ENCODE measurements at regions not wholly inside any gene's neighbourhood (a gene's known extent, or its start where the extent isn't known, plus 50 kb on each side); places are given as distances from the start of the nearest gene placed in this dataset.
"Not testable (repeated sequence)": the region's sequence is repeated elsewhere in the genome, so short reads cannot be mapped to it uniquely, and the experiment has no call there.

- H3K4me1 ChIP-seq, result no peaks in the 10 kb centered on the region
- H3K9me3 ChIP-seq, result no peaks in the 10 kb centered on the region
- DNase-seq, result no peak
- H3K27ac ChIP-seq, result no peak overlapping the region
- TF ChIP-seq, protein P1, sequence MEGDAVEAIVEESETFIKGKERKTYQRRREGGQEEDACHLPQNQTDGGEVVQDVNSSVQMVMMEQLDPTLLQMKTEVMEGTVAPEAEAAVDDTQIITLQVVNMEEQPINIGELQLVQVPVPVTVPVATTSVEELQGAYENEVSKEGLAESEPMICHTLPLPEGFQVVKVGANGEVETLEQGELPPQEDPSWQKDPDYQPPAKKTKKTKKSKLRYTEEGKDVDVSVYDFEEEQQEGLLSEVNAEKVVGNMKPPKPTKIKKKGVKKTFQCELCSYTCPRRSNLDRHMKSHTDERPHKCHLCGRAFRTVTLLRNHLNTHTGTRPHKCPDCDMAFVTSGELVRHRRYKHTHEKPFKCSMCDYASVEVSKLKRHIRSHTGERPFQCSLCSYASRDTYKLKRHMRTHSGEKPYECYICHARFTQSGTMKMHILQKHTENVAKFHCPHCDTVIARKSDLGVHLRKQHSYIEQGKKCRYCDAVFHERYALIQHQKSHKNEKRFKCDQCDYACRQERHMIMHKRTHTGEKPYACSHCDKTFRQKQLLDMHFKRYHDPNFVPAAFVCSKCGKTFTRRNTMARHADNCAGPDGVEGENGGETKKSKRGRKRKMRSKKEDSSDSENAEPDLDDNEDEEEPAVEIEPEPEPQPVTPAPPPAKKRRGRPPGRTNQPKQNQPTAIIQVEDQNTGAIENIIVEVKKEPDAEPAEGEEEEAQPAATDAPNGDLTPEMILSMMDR (IDR thresholded peaks at IDR 0.05), result no peak
- TF ChIP-seq POLR2A (IDR thresholded peaks at IDR 0.05), result no peak
- WGBS, 2 donors, result 89 to 93% methylated on average over 5 of the region's 5 CpGs
- no peaks in the 10 kb centered on the region for H3K36me3 ChIP-seq (ENCODE audit: low read depth, missing control alignments)
- no peak overlapping the region for H3K4me3 ChIP-seq
- intact Hi-C loops (cut with DNase I; ENCODE audit: low total_unique reads), result no loop called here
- H3K27me3 ChIP-seq, result no peaks in the 10 kb centered on the region
Measured at GRCh38 chr2:64251497-64252250, 107.5 kb upstream of the PELI1 start.

GRCh38 chr2:64252251-64252978 is 108.2 kb upstream of the PELI1 start:
- H3K36me3 ChIP-seq (ENCODE audit: low read depth, missing control alignments); DNase-seq; H3K27ac ChIP-seq; H3K4me1 ChIP-seq; H3K9me3 ChIP-seq; intact Hi-C loops (cut with DNase I; ENCODE audit: low total_unique reads); H3K4me3 ChIP-seq; H3K27me3 ChIP-seq: not testable (repeated sequence)
- WGBS, 2 donors, result 92 to 95% methylated on average over 11 of the region's 11 CpGs

DNA sequence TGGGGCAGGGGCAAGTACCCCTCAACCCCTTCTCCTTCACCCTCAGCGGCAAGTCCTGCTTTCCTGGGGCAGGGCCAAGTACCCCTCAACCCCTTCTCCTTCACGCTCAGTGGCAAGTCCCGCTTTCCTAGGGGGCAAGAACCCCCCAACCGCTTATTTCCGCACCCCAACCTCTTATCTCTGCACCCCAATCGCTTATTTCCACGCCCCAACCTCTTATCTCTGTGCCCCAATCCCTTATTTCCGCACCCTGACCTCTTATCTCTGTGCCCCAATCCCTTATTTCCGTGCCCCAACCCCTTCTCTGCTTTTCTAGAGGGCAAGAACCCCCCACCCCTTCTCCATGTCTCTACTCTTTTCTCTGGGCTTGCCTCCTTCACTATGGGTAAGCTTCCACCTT is 109.2 kb upstream of the PELI1 start:
- H3K4me1 ChIP-seq; H3K4me3 ChIP-seq; H3K27me3 ChIP-seq; DNase-seq; H3K9me3 ChIP-seq; intact Hi-C loops (cut with DNase I; ENCODE audit: low total_unique reads); H3K36me3 ChIP-seq (ENCODE audit: low read depth, missing control alignments); H3K27ac ChIP-seq: not testable (repeated sequence)
- WGBS, 2 donors, result 91 to 96% methylated on average over 9 of the region's 9 CpGs

DNA sequence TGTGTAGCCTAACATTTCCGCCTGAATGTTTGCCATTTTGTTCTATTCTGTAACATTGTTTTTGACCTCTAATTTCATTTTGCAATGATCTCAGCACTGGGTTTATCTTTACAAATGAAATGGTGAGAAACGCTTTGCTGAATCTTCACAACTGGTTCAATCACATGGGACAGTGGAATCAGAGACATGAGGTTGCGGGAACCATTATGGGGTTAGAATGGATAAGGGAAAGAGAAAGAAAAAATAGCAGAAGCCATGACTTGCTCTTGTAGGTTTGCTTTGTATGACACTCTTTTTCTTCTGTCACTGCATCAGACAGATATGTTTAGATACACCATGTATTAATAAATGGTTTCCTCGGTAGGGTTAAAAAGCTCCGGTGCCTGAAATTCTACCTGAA is 114.3 kb upstream of the PELI1 start:
- WGBS, 2 donors, result 82 to 87% methylated on average over 5 of the region's 5 CpGs
- peak overlapping the region in 1 of 2 donors; percentile 51 for H3K27ac ChIP-seq
- peaks cover 14% of the 10 kb centered on the region for H3K4me1 ChIP-seq
- intact Hi-C loops (cut with DNase I; ENCODE audit: low total_unique reads), result no loop called here
- no peak for TF ChIP-seq POLR2A (IDR thresholded peaks at IDR 0.05)
- TF ChIP-seq, protein P1 (IDR thresholded peaks at IDR 0.05), result no peak
- H3K27me3 ChIP-seq, result no peaks in the 10 kb centered on the region
- DNase-seq, result no peak
- H3K9me3 ChIP-seq, result no peaks in the 10 kb centered on the region
- H3K36me3 ChIP-seq (ENCODE audit: low read depth, missing control alignments), result no peaks in the 10 kb centered on the region
- H3K4me3 ChIP-seq, result no peak overlapping the region

- intact Hi-C loops (cut with DNase I; ENCODE audit: low total_unique reads), result no loop called here
- 48 to 56% methylated on average over 2 of the region's 2 CpGs for WGBS, 2 donors
- H3K9me3 ChIP-seq, result no peaks in the 10 kb centered on the region
- no peak overlapping the region for H3K4me3 ChIP-seq
- peaks cover 14% of the 10 kb centered on the region for H3K4me1 ChIP-seq
- peak overlapping the region in 1 of 2 donors; percentile 51 for H3K27ac ChIP-seq
- no peak for TF ChIP-seq POLR2A (IDR thresholded peaks at IDR 0.05)
- TF ChIP-seq, protein P1 (IDR thresholded peaks at IDR 0.05), result no peak
- DNase-seq, result peak; percentile 31
- H3K36me3 ChIP-seq (ENCODE audit: low read depth, missing control alignments), result no peaks in the 10 kb centered on the region
- no peaks in the 10 kb centered on the region for H3K27me3 ChIP-seq
Measured at GRCh38 chr2:64259312-64259711, 115.1 kb upstream of the PELI1 start.
